ENCODE measurements at regions not wholly inside any gene's neighbourhood (a gene's known extent, or its start where the extent isn't known, plus 50 kb on each side); places are given as distances from the start of the nearest gene placed in this dataset.

GRCh38 chr13:26923824-26924605, 163.4 kb upstream of the GPR12 start:
- intact Hi-C loops (cut with DNase I; ENCODE audit: low total_unique reads): no loop called here

DNA sequence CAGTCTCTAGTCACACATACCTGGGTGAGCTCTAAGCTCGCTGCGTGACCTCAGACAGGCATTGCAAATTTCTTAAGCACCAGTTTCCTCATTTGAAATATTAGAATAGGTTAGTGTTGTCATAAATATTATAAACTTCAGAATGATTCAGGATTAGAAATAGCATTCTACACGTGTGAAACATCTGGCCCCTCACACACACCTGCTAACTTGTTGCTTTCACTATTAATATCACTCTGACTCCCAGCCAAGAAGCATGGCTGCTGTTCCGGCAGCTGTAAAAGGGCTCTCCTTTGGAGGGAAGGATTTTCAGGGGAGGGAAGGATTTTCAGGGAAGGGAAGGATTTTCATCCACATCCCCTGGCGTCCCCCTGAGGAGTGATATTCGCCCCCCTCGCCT, 161.3 kb upstream of the GPR12 start:
- Histone ChIP-seq H3K4me3 (no peak overlapping the region), H3K27ac (no peak overlapping the region), H3K27me3 (peaks cover 0 to 32% of the 10 kb centered on the region in 2 donors), H3K9me3 (no peaks in the 10 kb centered on the region), H3K4me1 (no peaks in the 10 kb centered on the region), H3K36me3 (no peaks in the 10 kb centered on the region)
- DNase-seq: no peak
- TF ChIP-seq, protein P1, sequence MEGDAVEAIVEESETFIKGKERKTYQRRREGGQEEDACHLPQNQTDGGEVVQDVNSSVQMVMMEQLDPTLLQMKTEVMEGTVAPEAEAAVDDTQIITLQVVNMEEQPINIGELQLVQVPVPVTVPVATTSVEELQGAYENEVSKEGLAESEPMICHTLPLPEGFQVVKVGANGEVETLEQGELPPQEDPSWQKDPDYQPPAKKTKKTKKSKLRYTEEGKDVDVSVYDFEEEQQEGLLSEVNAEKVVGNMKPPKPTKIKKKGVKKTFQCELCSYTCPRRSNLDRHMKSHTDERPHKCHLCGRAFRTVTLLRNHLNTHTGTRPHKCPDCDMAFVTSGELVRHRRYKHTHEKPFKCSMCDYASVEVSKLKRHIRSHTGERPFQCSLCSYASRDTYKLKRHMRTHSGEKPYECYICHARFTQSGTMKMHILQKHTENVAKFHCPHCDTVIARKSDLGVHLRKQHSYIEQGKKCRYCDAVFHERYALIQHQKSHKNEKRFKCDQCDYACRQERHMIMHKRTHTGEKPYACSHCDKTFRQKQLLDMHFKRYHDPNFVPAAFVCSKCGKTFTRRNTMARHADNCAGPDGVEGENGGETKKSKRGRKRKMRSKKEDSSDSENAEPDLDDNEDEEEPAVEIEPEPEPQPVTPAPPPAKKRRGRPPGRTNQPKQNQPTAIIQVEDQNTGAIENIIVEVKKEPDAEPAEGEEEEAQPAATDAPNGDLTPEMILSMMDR (IDR thresholded peaks at IDR 0.05): no peak
- intact Hi-C loops (cut with DNase I; ENCODE audit: low total_unique reads): no loop called here

More at GRCh38 chr13:26923824-26924605, 163.4 kb upstream of the GPR12 start:
- Histone ChIP-seq H3K4me3 (no peak overlapping the region), H3K27ac (no peak overlapping the region), H3K4me1 (no peaks in the 10 kb centered on the region), H3K9me3 (no peaks in the 10 kb centered on the region), H3K36me3 (no peaks in the 10 kb centered on the region), H3K27me3 (peaks cover 0 to 34% of the 10 kb centered on the region in 2 donors)
- TF ChIP-seq, protein P1 (IDR thresholded peaks at IDR 0.05): no peak
- no peak for DNase-seq

DNA sequence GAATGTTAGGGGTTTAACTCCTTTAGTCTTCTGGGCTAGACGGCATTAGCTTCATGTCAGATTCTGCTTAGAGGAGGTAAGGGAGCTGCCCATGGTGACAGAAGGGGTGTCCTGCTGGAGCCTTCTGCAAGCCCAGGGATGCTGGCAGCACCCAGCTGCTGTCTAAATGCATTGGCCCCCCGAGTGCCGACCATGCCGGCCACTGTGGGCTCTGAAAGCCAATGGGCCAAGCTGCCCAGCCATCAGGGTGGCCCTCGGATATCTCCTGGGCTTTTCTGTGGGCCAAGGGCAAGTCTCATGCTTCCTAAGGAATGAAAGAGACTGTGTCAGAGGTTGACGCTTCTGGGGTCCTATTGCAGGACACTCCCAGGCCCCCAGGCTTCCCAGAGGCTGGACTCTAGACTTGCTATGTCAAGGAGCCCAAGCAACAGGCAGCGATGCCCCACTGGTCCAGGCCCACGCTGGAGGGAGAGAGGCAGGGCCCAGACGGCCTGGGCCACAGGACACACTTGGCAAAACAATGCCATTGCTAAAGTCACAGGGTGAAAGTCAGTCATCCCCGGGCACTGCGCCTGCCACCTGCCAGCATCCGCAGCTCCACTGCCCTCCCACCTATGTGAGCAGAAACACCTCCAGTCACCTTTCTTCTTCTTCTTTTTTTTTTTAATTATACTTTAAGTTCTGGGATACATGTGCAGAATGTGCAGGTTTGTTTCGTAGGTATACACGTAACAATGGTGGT, 160.2 kb upstream of the GPR12 start:
- Histone ChIP-seq H3K36me3 (no peaks in the 10 kb centered on the region), H3K9me3 (no peaks in the 10 kb centered on the region), H3K4me3 (no peak overlapping the region), H3K4me1 (no peaks in the 10 kb centered on the region), H3K27me3 (peaks cover 0 to 24% of the 10 kb centered on the region in 2 donors), H3K27ac (no peak overlapping the region)
- no peak for DNase-seq
- intact Hi-C loops (cut with DNase I; ENCODE audit: low total_unique reads): no loop called here
- TF ChIP-seq, protein P1 (IDR thresholded peaks at IDR 0.05): no peak

- DNase-seq: no peak
- intact Hi-C loops (cut with DNase I; ENCODE audit: low total_unique reads): loop anchor here (10.0 kb wide), 1 partner anchor 745 kb away; no protein-coding TSS in a partner anchor
- Histone ChIP-seq H3K4me3 (no peak overlapping the region), H3K9me3 (no peaks in the 10 kb centered on the region), H3K27ac (no peak overlapping the region), H3K36me3 (no peaks in the 10 kb centered on the region), H3K27me3 (peaks cover 0 to 19% of the 10 kb centered on the region in 2 donors), H3K4me1 (no peaks in the 10 kb centered on the region)
- TF ChIP-seq, protein P1 (IDR thresholded peaks at IDR 0.05): no peak
Observed at GRCh38 chr13:26919732-26920131, 159.1 kb upstream of the GPR12 start.

DNA sequence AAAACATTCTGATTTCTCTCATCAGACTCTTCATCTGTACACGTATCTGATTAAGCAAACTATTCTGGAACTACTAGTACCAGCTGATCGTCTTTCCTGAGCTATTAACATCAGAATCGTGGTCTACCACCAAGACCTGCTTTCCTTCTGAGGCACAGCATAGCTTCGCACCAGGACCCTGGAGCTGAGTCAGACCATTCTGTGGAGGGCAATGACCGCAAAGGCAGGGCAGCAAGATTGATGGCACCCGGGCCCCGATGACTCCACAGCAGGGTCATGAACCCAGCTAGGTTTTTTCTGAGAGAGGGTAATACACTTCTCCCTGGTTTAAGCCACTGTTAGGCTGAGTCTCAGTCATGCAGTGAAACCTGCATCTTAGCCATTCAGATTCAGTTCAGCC, 158.7 kb upstream of the GPR12 start:
- Histone ChIP-seq H3K27ac (no peak overlapping the region), H3K36me3 (no peaks in the 10 kb centered on the region), H3K27me3 (peaks cover 0 to 19% of the 10 kb centered on the region in 2 donors), H3K4me3 (no peak overlapping the region), H3K9me3 (no peaks in the 10 kb centered on the region), H3K4me1 (no peaks in the 10 kb centered on the region)
- TF ChIP-seq, protein P1 (IDR thresholded peaks at IDR 0.05): no peak
- intact Hi-C loops (cut with DNase I; ENCODE audit: low total_unique reads): loop anchor here (10.0 kb wide), 1 partner anchor 745 kb away; no protein-coding TSS in a partner anchor
- no peak for DNase-seq
